Limb (tissue), 2 donors: ENCODE measurements at regions not wholly inside any gene's neighbourhood (a gene's known extent, or its start where the extent isn't known, plus 50 kb on each side); places are given as distances from the start of the nearest gene placed in this dataset.
"Not testable (repeated sequence)": the region's sequence is repeated elsewhere in the genome, so short reads cannot be mapped to it uniquely, and the experiment has no call there.

Source experiments
- DNase-seq, 2 donors: peaks; one replicate each; pipeline ENCODE4 v3.0.0-alpha.2; 2016; ENCODE audit errors: extremely low spot score in 2 of 2

- DNase-seq = no peak
These were observed 59.0 kb downstream of the FASLG start for GRCh38 chr1:172717722-172718465.

- peak in 1 of 2 donors; percentile 19 for DNase-seq
These were observed 60.2 kb downstream of the FASLG start for GRCh38 chr1:172719066-172719627.

GRCh38 chr1:172719694-172720138, 60.8 kb downstream of the FASLG start:
- DNase-seq = peak in 1 of 2 donors; percentile 27

GRCh38 chr1:172720339-172720738, 61.4 kb downstream of the FASLG start:
- no peak for DNase-seq

- no peak for DNase-seq
These were observed 64.3 kb downstream of the FASLG start for GRCh38 chr1:172723251-172723650.

GRCh38 chr1:172724232-172724631, 65.3 kb downstream of the FASLG start:
- no peak for DNase-seq

- no peak for DNase-seq
These were observed 66.1 kb downstream of the FASLG start for GRCh38 chr1:172724765-172725613.

GRCh38 chr1:172726740-172727139, 67.8 kb downstream of the FASLG start:
- no peak for DNase-seq

GRCh38 chr1:172727275-172727857, 68.5 kb downstream of the FASLG start:
- DNase-seq = no peak

- no peak for DNase-seq
These were observed 69.2 kb downstream of the FASLG start for GRCh38 chr1:172727956-172728603.

GRCh38 chr1:172728705-172729104, 69.8 kb downstream of the FASLG start:
- not testable (repeated sequence) for DNase-seq

GRCh38 chr1:172732427-172732826, 73.5 kb downstream of the FASLG start:
- DNase-seq = no peak

- DNase-seq = no peak
These were observed 74.9 kb downstream of the FASLG start for GRCh38 chr1:172733815-172734214.

GRCh38 chr1:172738389-172738788, 79.5 kb downstream of the FASLG start:
- no peak for DNase-seq

GRCh38 chr1:172742599-172743500, 83.9 kb downstream of the FASLG start:
- peak in 1 of 2 donors; percentile 59 for DNase-seq

- DNase-seq = peak in 1 of 2 donors; percentile 79
These were observed 86.1 kb downstream of the FASLG start for GRCh38 chr1:172745014-172745413.

- peak in 1 of 2 donors; percentile 20 for DNase-seq
These were observed 87.4 kb downstream of the FASLG start for GRCh38 chr1:172746091-172746949.

- DNase-seq = no peak
These were observed 89.3 kb downstream of the FASLG start for GRCh38 chr1:172748201-172748600.

GRCh38 chr1:172751683-172752082, 92.8 kb downstream of the FASLG start:
- DNase-seq = no peak
